Loucy (cell line): ENCODE measurements at regions not wholly inside any gene's neighbourhood (a gene's known extent, or its start where the extent isn't known, plus 50 kb on each side); places are given as distances from the start of the nearest gene placed in this dataset.
"Not testable (repeated sequence)": the region's sequence is repeated elsewhere in the genome, so short reads cannot be mapped to it uniquely, and the experiment has no call there.

Source experiments
- H2AFZ ChIP-seq: fragments of 200-600 bp; sonication (generic); 2 replicates; pipeline ENCODE4 v1.6.0; 2016; ENCODE audit warnings: antibody characterized with exemption, mild to moderate bottlenecking, low read length, moderate library complexity
- H3F3A ChIP-seq: fragments of 200-600 bp; 2 replicates; pipeline ENCODE4 v1.6.0; 2016; ENCODE audit warnings: antibody characterized with exemption, low read depth, mild to moderate bottlenecking
- H3K27me3 ChIP-seq: fragments of 200-600 bp; sonication (generic); 2 replicates; pipeline ENCODE4 v1.6.1; 2014; ENCODE audit warnings: low read length, mild to moderate bottlenecking; ENCODE audit not compliant: insufficient read depth, poor library complexity, severe bottlenecking
- H3K36me3 ChIP-seq: fragments of 200-600 bp; sonication (generic); 2 replicates; pipeline ENCODE4 v1.6.1; 2016; ENCODE audit warnings: low read length; ENCODE audit not compliant: insufficient read depth
- H3K4me1 ChIP-seq: fragments of 200-600 bp; sonication (generic); 2 replicates; pipeline ENCODE4 v1.5.1; 2014; ENCODE audit warnings: low read length, mild to moderate bottlenecking; ENCODE audit not compliant: insufficient read depth, poor library complexity, severe bottlenecking
- H3K4me2 ChIP-seq: fragments of 200-600 bp; sonication (generic); 2 replicates; pipeline ENCODE4 v1.6.0; 2014; ENCODE audit warnings: antibody characterized with exemption, low read length, low read depth, mild to moderate bottlenecking; ENCODE audit not compliant: poor library complexity, severe bottlenecking
- H3K4me3 ChIP-seq: fragments of 200-600 bp; sonication (generic); 2 replicates; pipeline ENCODE4 v1.5.1; 2014; ENCODE audit warnings: low read length, mild to moderate bottlenecking, mixed read lengths; ENCODE audit not compliant: poor library complexity, severe bottlenecking
- H3K79me2 ChIP-seq: fragments of 200-600 bp; sonication (generic); 2 replicates; pipeline ENCODE4 v1.6.1; 2014; ENCODE audit warnings: low read length; ENCODE audit not compliant: insufficient read depth
- H3K9ac ChIP-seq: fragments of 200-600 bp; sonication (generic); 2 replicates; pipeline ENCODE4 v1.6.0; 2014; ENCODE audit warnings: mild to moderate bottlenecking, low read depth, low read length, moderate library complexity; ENCODE audit not compliant: poor library complexity, severe bottlenecking
- H3K9me2 ChIP-seq: fragments of 200-600 bp; sonication (generic); replicated peaks from 2 replicates; pipeline ENCODE4 v1.6.1; 2016; ENCODE audit warnings: low read depth, low read length, mixed read lengths
- H3K9me3 ChIP-seq: fragments of 200-600 bp; sonication (generic); 2 replicates; pipeline ENCODE4 v1.6.1; 2014; ENCODE audit warnings: mild to moderate bottlenecking, antibody characterized with exemption, low read length, low read depth; ENCODE audit not compliant: insufficient read depth
- H4K20me1 ChIP-seq: fragments of 200-600 bp; sonication (generic); 2 replicates; pipeline ENCODE4 v1.6.0; 2014; ENCODE audit warnings: antibody characterized with exemption, low read length, mild to moderate bottlenecking; ENCODE audit not compliant: insufficient read depth, poor library complexity, severe bottlenecking
- CTCF ChIP-seq: fragments of 200-600 bp; sonication (generic); conservative IDR thresholded peaks from 2 replicates; pipeline ENCODE4 v1.5.1; 2014; ENCODE audit warnings: mild to moderate bottlenecking, antibody characterized with exemption, low read length
- EZH2phosphoT487 ChIP-seq: fragments of 200-600 bp; IDR thresholded peaks from 2 replicates; pipeline ENCODE4 v1.6.1; 2018; ENCODE audit warnings: antibody characterized with exemption, mild to moderate bottlenecking, moderate library complexity, borderline replicate concordance

- no peak overlapping the region for H3K4me3 ChIP-seq
- TF ChIP-seq EZH2phosphoT487, result no peak
- TF ChIP-seq CTCF, result no peak
- no peaks in the 10 kb centered on the region for H3K27me3 ChIP-seq
- H3K4me2 ChIP-seq, result no peak overlapping the region
- no peaks in the 10 kb centered on the region for H4K20me1 ChIP-seq
- H3K9ac ChIP-seq, result no peak overlapping the region
- H3K9me3 ChIP-seq, result no peaks in the 10 kb centered on the region
- peaks cover 22% of the 10 kb centered on the region for H3K4me1 ChIP-seq
- no peaks in the 10 kb centered on the region for H3K79me2 ChIP-seq
- H3F3A ChIP-seq, result no peaks in the 10 kb centered on the region
- no peaks in the 10 kb centered on the region for H3K9me2 ChIP-seq
- no peak overlapping the region; the same call in 1 of the 2 replicates for H2AFZ ChIP-seq
- no peaks in the 10 kb centered on the region for H3K36me3 ChIP-seq
Observed at GRCh38 chr4:54837576-54838140, 179.9 kb downstream of the KIT start.

- not testable (repeated sequence) for H3K9me2 ChIP-seq, H3K4me1 ChIP-seq, H3K4me2 ChIP-seq, H3K27me3 ChIP-seq, H2AFZ ChIP-seq, H3K79me2 ChIP-seq, H3K4me3 ChIP-seq, H3K9me3 ChIP-seq, H4K20me1 ChIP-seq, H3K36me3 ChIP-seq, H3K9ac ChIP-seq, H3F3A ChIP-seq
Observed at GRCh38 chr4:54828361-54828760, 170.6 kb downstream of the KIT start.

GRCh38 chr4:54823616-54824015 lies 165.9 kb downstream of the KIT start:
- Histone ChIP-seq H3K9ac (no peak overlapping the region), H3K4me1 (peaks cover 15% of the 10 kb centered on the region), H3K36me3 (no peaks in the 10 kb centered on the region), H4K20me1 (no peaks in the 10 kb centered on the region), H3K4me2 (no peak overlapping the region), H3K9me3 (no peaks in the 10 kb centered on the region), H3F3A (no peaks in the 10 kb centered on the region), H2AFZ (no peak overlapping the region), H3K9me2 (no peaks in the 10 kb centered on the region), H3K79me2 (no peaks in the 10 kb centered on the region), H3K27me3 (no peaks in the 10 kb centered on the region), H3K4me3 (no peak overlapping the region)
- TF ChIP-seq CTCF (no peak), EZH2phosphoT487 (no peak)

GRCh38 chr4:54819034-54819433 lies 161.3 kb downstream of the KIT start:
- peak overlapping the region; percentile 54 for H3K4me2 ChIP-seq

More at GRCh38 chr4:54819034-54819433, 161.3 kb downstream of the KIT start:
- Histone ChIP-seq H3K4me3 (peak overlapping the region; percentile 21), H3K4me1 (peaks cover 28% of the 10 kb centered on the region), H4K20me1 (no peaks in the 10 kb centered on the region), H3K9me2 (no peaks in the 10 kb centered on the region), H3F3A (no peaks in the 10 kb centered on the region), H3K36me3 (no peaks in the 10 kb centered on the region), H3K9me3 (no peaks in the 10 kb centered on the region; the same call in 1 of the 2 replicates), H3K27me3 (no peaks in the 10 kb centered on the region), H2AFZ (peak overlapping the region; percentile 58), H3K9ac (peak overlapping the region; percentile 54), H3K79me2 (no peaks in the 10 kb centered on the region)
- no peak for TF ChIP-seq EZH2phosphoT487
- no peak for TF ChIP-seq CTCF
